Neuronal stem cell (in vitro differentiated cells): ENCODE measurements at regions not wholly inside any gene's neighbourhood (a gene's known extent, or its start where the extent isn't known, plus 50 kb on each side); places are given as distances from the start of the nearest gene placed in this dataset.

Experiments used
- DNase-seq: peaks from one replicate; pipeline ENCODE4 v3.0.0-alpha.2; 2013; ENCODE audit warnings: low spot score
- H2AFZ ChIP-seq: one replicate; pipeline ENCODE4 v1.6.1; 2013; ENCODE audit warnings: mild to moderate bottlenecking, low read length, inconsistent platforms
- H2AK5ac ChIP-seq: 2 replicates; pipeline ENCODE4 v1.6.1; 2013; ENCODE audit warnings: low read depth, mild to moderate bottlenecking, inconsistent platforms, low read length, moderate library complexity, mixed read lengths
- H2BK120ac ChIP-seq: 2 replicates; pipeline ENCODE4 v1.6.1; 2013; ENCODE audit warnings: low read depth, mild to moderate bottlenecking, inconsistent platforms, low read length, moderate library complexity, mixed read lengths
- H2BK12ac ChIP-seq: one replicate; pipeline ENCODE4 v1.6.1; 2013; ENCODE audit warnings: low read length, inconsistent platforms
- H2BK15ac ChIP-seq: 2 replicates; pipeline ENCODE4 v1.6.1; 2013; ENCODE audit warnings: mild to moderate bottlenecking, low read length, inconsistent platforms, mixed read lengths
- H2BK5ac ChIP-seq: one replicate; pipeline ENCODE4 v1.6.1; 2013; ENCODE audit warnings: inconsistent platforms, mild to moderate bottlenecking, low read length, moderate library complexity
- H3K14ac ChIP-seq: one replicate; pipeline ENCODE4 v1.6.1; 2013; ENCODE audit warnings: low read length, inconsistent platforms
- H3K18ac ChIP-seq: 2 replicates; pipeline ENCODE4 v1.6.1; 2013; ENCODE audit warnings: low read length, inconsistent platforms
- H3K23ac ChIP-seq: 2 replicates; pipeline ENCODE4 v1.6.1; 2013; ENCODE audit warnings: low read depth, mild to moderate bottlenecking, mixed read lengths, low read length, inconsistent platforms; ENCODE audit not compliant: poor library complexity
- H3K27ac ChIP-seq: replicated peaks from 3 replicates; pipeline ENCODE4 v1.5.1; 2013; ENCODE audit warnings: low read length, inconsistent platforms
- H3K27me3 ChIP-seq, 3 experiments: 2 replicates each; pipeline ENCODE4 v1.6.1; 2013; ENCODE audit warnings: low read length in 3 of 3, mild to moderate bottlenecking in 2 of 3, inconsistent platforms in 1 of 3, low read depth in 1 of 3, mixed read lengths in 1 of 3, moderate library complexity in 1 of 3; ENCODE audit not compliant: control insufficient read depth in 3 of 3, insufficient read depth in 3 of 3
- H3K36me3 ChIP-seq, 2 donors: replicated peaks in 1 of 2; 2 replicates each; pipeline ENCODE4 v1.6.1; 2013; ENCODE audit warnings: low read length in 2 of 2; ENCODE audit not compliant: control insufficient read depth in 2 of 2, insufficient read depth in 2 of 2
- H3K4ac ChIP-seq: 2 replicates; pipeline ENCODE4 v1.6.1; 2013; ENCODE audit warnings: inconsistent platforms, mild to moderate bottlenecking, low read length, moderate library complexity
- H3K4me1 ChIP-seq, 2 donors: 1 replicate in 1 of 2; 2 replicates in 1 of 2; pipeline ENCODE4 v1.6.1; 2013; ENCODE audit warnings: low read length in 2 of 2, low read depth in 1 of 2; ENCODE audit not compliant: control insufficient read depth in 2 of 2, insufficient read depth in 1 of 2
- H3K4me2 ChIP-seq: one replicate; pipeline ENCODE4 v1.6.1; 2013; ENCODE audit warnings: mild to moderate bottlenecking, low read length, inconsistent platforms; ENCODE audit not compliant: insufficient read depth, poor library complexity, severe bottlenecking
- H3K4me3 ChIP-seq, 2 donors: 2 replicates each; pipeline ENCODE4 v1.5.1; 2013; ENCODE audit warnings: low read length in 2 of 2, mild to moderate bottlenecking in 2 of 2, inconsistent platforms in 1 of 2, moderate library complexity in 1 of 2
- H3K79me1 ChIP-seq: one replicate; pipeline ENCODE4 v1.6.1; 2013; ENCODE audit warnings: low read depth, mild to moderate bottlenecking, inconsistent platforms, low read length, moderate library complexity
- H3K9ac ChIP-seq: one replicate; pipeline ENCODE4 v1.6.1; 2013; ENCODE audit warnings: mild to moderate bottlenecking, low read depth, low read length, inconsistent platforms; ENCODE audit not compliant: poor library complexity
- H3K9me3 ChIP-seq, 2 donors: replicated peaks in 1 of 2; 2 replicates each; pipeline versions ENCODE3 to v1.6.1; 2013; ENCODE audit warnings: low read length in 2 of 2, mild to moderate bottlenecking in 2 of 2, inconsistent platforms in 1 of 2, low read depth in 1 of 2, mixed read lengths in 1 of 2, moderate library complexity in 1 of 2; ENCODE audit not compliant: control insufficient read depth in 2 of 2, insufficient read depth in 1 of 2
- H4K8ac ChIP-seq: one replicate; pipeline ENCODE4 v1.6.1; 2013; ENCODE audit warnings: low read depth, mild to moderate bottlenecking, inconsistent platforms, low read length, moderate library complexity
- H4K91ac ChIP-seq: one replicate; pipeline ENCODE4 v1.6.1; 2013; ENCODE audit warnings: low read length, low read depth, mild to moderate bottlenecking, inconsistent platforms; ENCODE audit not compliant: poor library complexity
- WGBS, 2 donors: extraction: QIAGEN DNeasy Blood & Tissue Kit; methylation state at CpG; one replicate each; pipeline ENCODE4 v1.1.7; 2013; ENCODE audit warnings: missing lambda C conversion rate in 2 of 2, mixed read lengths in 1 of 2; ENCODE audit not compliant: insufficient read length in 2 of 2, insufficient replicate concordance in 1 of 2; ENCODE audit errors: extremely low coverage in 2 of 2; 5-methylcytosine and 5-hydroxymethylcytosine counted together

DNA sequence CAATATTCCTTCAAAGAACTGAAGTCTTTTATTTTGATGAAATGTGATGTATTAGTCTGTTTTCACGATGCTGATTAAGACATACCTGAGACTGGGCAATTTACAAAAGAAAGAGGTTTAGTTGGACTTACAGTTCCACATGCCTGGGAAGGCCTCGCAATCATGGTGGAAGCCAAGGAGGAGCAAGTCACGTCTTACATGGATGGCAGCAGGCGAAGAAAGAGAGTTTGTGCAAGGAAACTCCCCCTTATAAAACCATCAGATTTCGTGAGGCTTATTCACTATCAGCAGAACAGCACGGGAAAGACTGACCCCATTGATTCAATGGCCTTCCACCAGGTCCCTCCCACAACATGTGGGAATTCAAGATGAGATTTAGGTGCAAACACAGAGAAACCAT is 750.3 kb upstream of the KCND2 start:
- H3K4ac ChIP-seq, result no peak overlapping the region
- H2AK5ac ChIP-seq, result no peak overlapping the region
- H4K91ac ChIP-seq, result no peak overlapping the region
- no peak overlapping the region for H2BK5ac ChIP-seq
- H3K4me1 ChIP-seq, result no peaks in the 10 kb centered on the region
- no peak overlapping the region for H2BK12ac ChIP-seq
- no peaks in the 10 kb centered on the region for H3K9me3 ChIP-seq
- H3K27me3 ChIP-seq, result no peaks in the 10 kb centered on the region
- H3K9ac ChIP-seq, result no peak overlapping the region
- no peaks in the 10 kb centered on the region for H3K79me1 ChIP-seq
- no peak overlapping the region for H2BK15ac ChIP-seq
- WGBS, 2 donors, result no CpG with 5 or more reads among the region's 6 CpGs
- no peak overlapping the region for H3K18ac ChIP-seq
- no peak overlapping the region for H2AFZ ChIP-seq
- H3K23ac ChIP-seq, result no peak overlapping the region
- no peak overlapping the region for H3K4me3 ChIP-seq
- H3K36me3 ChIP-seq, result no peaks in the 10 kb centered on the region
- H3K27ac ChIP-seq, result no peak overlapping the region
- no peak overlapping the region for H4K8ac ChIP-seq
- H2BK120ac ChIP-seq, result no peak overlapping the region
- no peak overlapping the region for H3K14ac ChIP-seq
- DNase-seq, result no peak
- no peak overlapping the region for H3K4me2 ChIP-seq

DNA sequence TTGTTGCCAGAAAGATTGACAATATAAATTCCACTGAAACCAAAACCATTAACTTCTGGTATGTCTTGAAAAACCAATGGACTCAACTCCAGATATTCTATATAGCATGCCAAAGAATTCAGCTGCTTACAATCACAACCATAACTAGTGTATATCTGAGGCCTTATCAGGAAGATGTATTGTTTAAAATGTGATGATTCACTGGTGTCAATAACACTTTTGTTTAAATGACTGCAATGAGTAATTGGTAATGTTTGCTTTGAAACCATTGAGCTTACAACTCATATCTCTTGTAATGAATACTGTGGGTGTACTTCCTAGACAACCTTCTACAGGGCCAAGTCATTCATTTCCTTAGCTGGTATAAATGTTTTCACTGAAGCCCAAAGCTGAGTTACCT is 727.9 kb upstream of the KCND2 start:
- H3K79me1 ChIP-seq, result no peaks in the 10 kb centered on the region
- no peak overlapping the region for H3K4ac ChIP-seq
- no peak overlapping the region for H3K14ac ChIP-seq
- no peak overlapping the region for H3K9ac ChIP-seq
- H3K18ac ChIP-seq, result no peak overlapping the region
- H2AK5ac ChIP-seq, result no peak overlapping the region
- H3K27me3 ChIP-seq, result no peaks in the 10 kb centered on the region
- no peak overlapping the region for H3K4me3 ChIP-seq
- H2BK5ac ChIP-seq, result no peak overlapping the region
- no peak overlapping the region for H3K23ac ChIP-seq
- no peak for DNase-seq
- H3K27ac ChIP-seq, result no peak overlapping the region
- no peaks in the 10 kb centered on the region for H3K9me3 ChIP-seq
- no peaks in the 10 kb centered on the region for H3K36me3 ChIP-seq
- H2BK12ac ChIP-seq, result no peak overlapping the region
- H2BK15ac ChIP-seq, result no peak overlapping the region
- no peak overlapping the region for H2AFZ ChIP-seq
- no peak overlapping the region for H3K4me2 ChIP-seq
- H4K91ac ChIP-seq, result no peak overlapping the region
- no peak overlapping the region for H2BK120ac ChIP-seq
- H3K4me1 ChIP-seq, result no peaks in the 10 kb centered on the region
- H4K8ac ChIP-seq, result no peak overlapping the region

DNA sequence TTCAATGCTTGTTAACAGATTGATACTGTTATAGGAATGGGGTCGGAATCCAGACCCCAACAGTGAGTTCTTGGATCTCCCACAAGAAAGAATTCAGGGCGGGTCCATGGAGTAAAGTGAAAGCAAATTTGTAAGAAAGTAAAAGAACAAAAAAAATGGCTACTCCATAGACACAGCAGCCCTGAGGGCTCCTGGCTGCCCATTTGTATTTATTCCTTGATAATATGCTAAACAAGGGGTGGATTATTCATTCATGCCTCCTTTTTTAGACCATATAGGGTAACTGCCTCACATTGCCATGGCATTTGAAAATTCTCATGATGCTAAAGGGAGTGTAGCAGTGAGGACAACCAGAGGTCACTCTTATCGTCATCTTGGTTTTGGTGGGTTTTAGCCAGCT is 717.2 kb upstream of the KCND2 start:
- Histone ChIP-seq H2BK5ac (no peak overlapping the region), H3K4ac (no peak overlapping the region), H4K91ac (no peak overlapping the region), H3K14ac (no peak overlapping the region), H2AFZ (no peak overlapping the region), H3K9me3 (no peaks in the 10 kb centered on the region), H2BK120ac (no peak overlapping the region), H3K27me3 (no peaks in the 10 kb centered on the region), H2AK5ac (no peak overlapping the region), H3K4me2 (no peak overlapping the region), H3K4me3 (no peak overlapping the region), H3K36me3 (no peaks in the 10 kb centered on the region), H2BK12ac (no peak overlapping the region), H3K79me1 (no peaks in the 10 kb centered on the region), H3K23ac (no peak overlapping the region), H3K9ac (no peak overlapping the region), H3K18ac (no peak overlapping the region), H2BK15ac (no peak overlapping the region), H4K8ac (no peak overlapping the region), H3K27ac (no peak overlapping the region), H3K4me1 (no peaks in the 10 kb centered on the region)
- WGBS, 2 donors, result no CpG with 5 or more reads among the region's 3 CpGs
- no peak for DNase-seq

DNA sequence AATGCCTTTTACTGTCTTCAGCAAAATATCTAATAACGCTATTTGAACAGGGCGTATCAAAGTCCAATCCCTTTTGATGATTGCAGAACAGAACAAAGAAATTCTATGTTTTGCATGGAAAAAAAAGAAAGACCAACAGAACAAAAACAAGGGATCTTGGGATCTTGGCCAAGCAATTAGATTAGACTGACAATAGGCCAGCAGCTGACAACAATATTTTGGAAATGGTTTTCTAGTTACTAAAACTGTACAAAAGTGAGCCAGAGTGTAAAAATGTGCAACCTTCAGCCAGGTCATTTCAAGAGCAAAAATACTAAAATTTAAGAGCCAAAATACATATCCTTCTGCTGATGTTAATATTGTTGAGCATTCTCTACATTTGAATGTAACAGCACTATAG is 716.5 kb upstream of the KCND2 start:
- Histone ChIP-seq H2AK5ac (no peak overlapping the region), H2BK15ac (no peak overlapping the region), H3K27ac (no peak overlapping the region), H3K9ac (no peak overlapping the region), H3K4ac (no peak overlapping the region), H3K4me2 (no peak overlapping the region), H2AFZ (no peak overlapping the region), H3K23ac (no peak overlapping the region), H3K9me3 (no peaks in the 10 kb centered on the region), H4K91ac (no peak overlapping the region), H2BK5ac (no peak overlapping the region), H3K4me1 (no peaks in the 10 kb centered on the region), H3K27me3 (no peaks in the 10 kb centered on the region), H3K4me3 (no peak overlapping the region), H2BK12ac (no peak overlapping the region), H4K8ac (no peak overlapping the region), H3K14ac (no peak overlapping the region), H3K79me1 (no peaks in the 10 kb centered on the region), H2BK120ac (no peak overlapping the region), H3K36me3 (no peaks in the 10 kb centered on the region), H3K18ac (no peak overlapping the region)
- no CpG with 5 or more reads among the region's 2 CpGs for WGBS, 2 donors
- no peak for DNase-seq
